Pancreas (tissue), 10 donors: ENCODE measurements at regions not wholly inside any gene's neighbourhood (a gene's known extent, or its start where the extent isn't known, plus 50 kb on each side); places are given as distances from the start of the nearest gene placed in this dataset.

Experiments
- ATAC-seq, 4 donors: fragments of 200-7000 bp; cut with Tn5 transposase; one replicate each; pipeline versions ENCODE4 v1.8.0 to v1.9.1; 2020; ENCODE audit warnings: mild to moderate bottlenecking in 4 of 4, moderate library complexity in 4 of 4
- DNase-seq, 6 donors: peaks; one replicate each; pipeline ENCODE4 v3.0.0-alpha.2; 2020
- FAIRE-seq: peaks from 2 replicates; lab custom pipeline; 2012; peaks lifted over from hg19 to GRCh38; lab: Jason Lieb, UNC
- H3K27ac ChIP-seq, 4 donors: fragments of 200-600 bp; sonication (generic); 1 replicate in 3 of 4; 2 replicates in 1 of 4; pipeline versions ENCODE4 v1.5.0 to v1.8.0; 2020
- H3K27me3 ChIP-seq, 4 donors: fragments of 200-600 bp; one replicate each; pipeline ENCODE4 v1.8.0; 2021
- H3K36me3 ChIP-seq, 3 donors: fragments of 200-600 bp; sonication (generic) in 1 of 3; one replicate each; pipeline versions ENCODE4 v1.5.0 to v1.8.0; 2020 to 2021
- H3K4me1 ChIP-seq, 3 donors: fragments of 200-600 bp; one replicate each; pipeline ENCODE4 v1.8.0; 2021
- H3K4me3 ChIP-seq, 4 donors: fragments of 200-600 bp; sonication (generic) in 2 of 4; one replicate each; pipeline versions ENCODE4 v1.5.0 to v1.8.0; 2020 to 2021
- H3K9me3 ChIP-seq, 4 donors: fragments of 200-600 bp; one replicate each; pipeline ENCODE4 v1.8.0; 2021
- WGBS, 2 donors: extraction: QIAGEN DNeasy Blood & Tissue Kit; methylation state at CpG; one replicate each; pipeline ENCODE4 v1.1.7; 2013; 5-methylcytosine and 5-hydroxymethylcytosine counted together
- intact Hi-C, 3 donors: fragments of 100-400 bp; cut with DNase I; formaldehyde crosslinking; loops; one replicate each; pipeline versions ENCODE4 v1.11.1 to v1.14.2; 2022
- TF ChIP-seq, protein P1 (sequence below), 4 donors: fragments of 200-600 bp; sonication (generic) in 3 of 4; IDR thresholded peaks; one replicate each; pipeline versions ENCODE4 v1.5.0 to v1.8.0; 2021; ENCODE audit warnings: antibody characterized with exemption in 4 of 4
- donor health status: healthy with polysubstance abuse.
- donor health status: DM: no; HTN: no; CAD: no; lungs with moderate emphysema.
- donor health status: DM: no; HTN: no; CAD: no.
- donor health status: control.
- donor health status: control.
- donor health status: Bipolar disorder and iron deficiency.
- donor health status: DM: yes; HTN: yes; CAD: no.
- donor health status: DM: no; HTN: no; CAD: no.
- donor health status: DM: no; HTN: no; CAD: no.
- donor health status: DM: yes; HTN: yes; CAD: no.

DNA sequence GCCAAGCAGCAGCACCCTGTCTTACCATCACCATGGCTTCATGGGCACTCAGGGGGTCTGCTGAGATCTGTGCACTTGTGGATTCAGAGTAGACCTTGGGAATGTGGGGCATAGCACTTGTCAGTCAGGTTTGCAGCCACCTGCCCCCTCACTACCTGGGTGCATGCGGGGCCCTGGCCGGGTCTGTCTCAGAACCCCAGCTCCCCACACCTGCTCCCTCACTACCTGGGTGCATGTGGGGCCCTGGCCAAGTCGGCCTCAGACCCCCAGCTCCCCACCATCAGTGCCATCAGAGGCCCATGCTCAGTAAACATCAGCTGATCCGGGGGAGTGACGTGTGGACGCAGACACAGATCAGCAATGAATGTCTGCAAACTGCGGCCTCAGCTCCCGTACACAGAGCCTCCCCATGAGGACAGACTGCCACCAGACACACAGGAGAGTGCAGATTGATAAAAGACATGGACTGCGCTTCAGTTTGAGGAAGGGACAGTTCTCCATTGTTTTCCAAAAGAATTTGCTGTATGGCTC, 205.1 kb downstream of the GLI2 start:
- 87 to 90% methylated on average over 9 of the region's 9 CpGs for WGBS, 2 donors
- Histone ChIP-seq H3K27me3 (no peaks in the 10 kb centered on the region), H3K9me3 (no peaks in the 10 kb centered on the region), H3K27ac (no peak overlapping the region), H3K4me3 (no peak overlapping the region), H3K36me3 (no peaks in the 10 kb centered on the region), H3K4me1 (no peaks in the 10 kb centered on the region)
- no peak for ATAC-seq
- no peak for FAIRE-seq
- TF ChIP-seq, protein P1, sequence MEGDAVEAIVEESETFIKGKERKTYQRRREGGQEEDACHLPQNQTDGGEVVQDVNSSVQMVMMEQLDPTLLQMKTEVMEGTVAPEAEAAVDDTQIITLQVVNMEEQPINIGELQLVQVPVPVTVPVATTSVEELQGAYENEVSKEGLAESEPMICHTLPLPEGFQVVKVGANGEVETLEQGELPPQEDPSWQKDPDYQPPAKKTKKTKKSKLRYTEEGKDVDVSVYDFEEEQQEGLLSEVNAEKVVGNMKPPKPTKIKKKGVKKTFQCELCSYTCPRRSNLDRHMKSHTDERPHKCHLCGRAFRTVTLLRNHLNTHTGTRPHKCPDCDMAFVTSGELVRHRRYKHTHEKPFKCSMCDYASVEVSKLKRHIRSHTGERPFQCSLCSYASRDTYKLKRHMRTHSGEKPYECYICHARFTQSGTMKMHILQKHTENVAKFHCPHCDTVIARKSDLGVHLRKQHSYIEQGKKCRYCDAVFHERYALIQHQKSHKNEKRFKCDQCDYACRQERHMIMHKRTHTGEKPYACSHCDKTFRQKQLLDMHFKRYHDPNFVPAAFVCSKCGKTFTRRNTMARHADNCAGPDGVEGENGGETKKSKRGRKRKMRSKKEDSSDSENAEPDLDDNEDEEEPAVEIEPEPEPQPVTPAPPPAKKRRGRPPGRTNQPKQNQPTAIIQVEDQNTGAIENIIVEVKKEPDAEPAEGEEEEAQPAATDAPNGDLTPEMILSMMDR (IDR thresholded peaks at IDR 0.05) = no peak
- intact Hi-C loops = no loop called here
- peak in 1 of 6 donors; percentile 40 for DNase-seq

DNA sequence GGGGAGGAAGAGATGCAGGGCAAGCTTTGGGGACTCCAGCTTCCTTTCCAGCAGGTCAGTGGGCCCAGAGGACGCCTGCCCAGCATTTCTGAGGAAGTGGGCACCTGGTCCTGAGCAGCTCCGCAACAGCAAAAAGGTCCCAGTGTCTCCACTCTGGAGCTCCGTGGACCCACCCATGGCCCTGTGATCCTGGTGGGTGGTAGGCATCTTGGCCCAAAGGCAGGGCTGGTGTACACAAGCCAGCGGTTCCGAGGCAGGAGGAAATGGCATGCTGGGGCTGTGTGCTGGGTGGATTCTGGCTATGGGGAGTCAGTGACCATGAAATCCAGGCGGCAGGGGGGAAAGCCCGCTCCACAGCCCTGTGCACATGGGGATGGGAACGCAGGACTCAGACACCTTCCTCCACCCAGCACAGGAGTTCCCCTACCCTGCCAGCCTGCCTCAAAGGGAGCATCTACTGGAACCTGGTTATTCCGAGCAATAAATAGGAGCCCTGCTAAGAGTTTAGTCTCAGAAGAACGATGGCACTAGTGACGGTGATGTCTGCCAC, 206.0 kb downstream of the GLI2 start:
- DNase-seq = peak in 1 of 6 donors; percentile 67
- no peak overlapping the region for H3K27ac ChIP-seq
- WGBS, 2 donors = 87 to 93% methylated on average over 11 of the region's 11 CpGs
- H3K27me3 ChIP-seq = no peaks in the 10 kb centered on the region
- TF ChIP-seq, protein P1 (IDR thresholded peaks at IDR 0.05) = no peak
- ATAC-seq = no peak
- no peaks in the 10 kb centered on the region for H3K4me1 ChIP-seq
- H3K36me3 ChIP-seq = no peaks in the 10 kb centered on the region
- FAIRE-seq = no peak
- intact Hi-C loops = no loop called here
- H3K4me3 ChIP-seq = no peak overlapping the region
- no peaks in the 10 kb centered on the region for H3K9me3 ChIP-seq

DNA sequence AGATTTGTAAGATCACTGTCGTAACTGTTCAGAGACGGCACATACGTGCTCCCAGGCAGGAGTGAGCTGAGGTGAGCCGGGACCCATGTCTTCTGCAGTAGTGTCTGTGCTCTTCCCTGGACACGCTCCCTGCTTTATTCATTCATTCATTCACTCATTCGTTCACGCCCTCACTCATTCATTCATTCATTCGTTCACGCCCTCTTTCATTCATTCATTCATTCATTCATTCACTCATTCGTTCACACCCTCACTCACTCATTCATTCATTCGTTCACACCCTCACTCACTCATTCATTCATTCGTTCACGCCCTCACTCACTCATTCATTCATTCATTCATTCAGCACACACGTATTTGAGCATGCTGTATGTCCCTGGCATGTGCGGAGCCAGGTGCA, 207.0 kb downstream of the GLI2 start:
- no peaks in the 10 kb centered on the region for H3K27me3 ChIP-seq
- 71 to 74% methylated on average over 15 of the region's 15 CpGs for WGBS, 2 donors
- no peaks in the 10 kb centered on the region for H3K4me1 ChIP-seq
- FAIRE-seq (no peak), DNase-seq (peak in 1 of 6 donors; percentile 15), ATAC-seq (no peak)
- H3K36me3 ChIP-seq = no peaks in the 10 kb centered on the region
- H3K27ac ChIP-seq = no peak overlapping the region
- no peaks in the 10 kb centered on the region for H3K9me3 ChIP-seq
- TF ChIP-seq, protein P1 (IDR thresholded peaks at IDR 0.05) = no peak
- no peak overlapping the region for H3K4me3 ChIP-seq
- intact Hi-C loops = no loop called here

DNA sequence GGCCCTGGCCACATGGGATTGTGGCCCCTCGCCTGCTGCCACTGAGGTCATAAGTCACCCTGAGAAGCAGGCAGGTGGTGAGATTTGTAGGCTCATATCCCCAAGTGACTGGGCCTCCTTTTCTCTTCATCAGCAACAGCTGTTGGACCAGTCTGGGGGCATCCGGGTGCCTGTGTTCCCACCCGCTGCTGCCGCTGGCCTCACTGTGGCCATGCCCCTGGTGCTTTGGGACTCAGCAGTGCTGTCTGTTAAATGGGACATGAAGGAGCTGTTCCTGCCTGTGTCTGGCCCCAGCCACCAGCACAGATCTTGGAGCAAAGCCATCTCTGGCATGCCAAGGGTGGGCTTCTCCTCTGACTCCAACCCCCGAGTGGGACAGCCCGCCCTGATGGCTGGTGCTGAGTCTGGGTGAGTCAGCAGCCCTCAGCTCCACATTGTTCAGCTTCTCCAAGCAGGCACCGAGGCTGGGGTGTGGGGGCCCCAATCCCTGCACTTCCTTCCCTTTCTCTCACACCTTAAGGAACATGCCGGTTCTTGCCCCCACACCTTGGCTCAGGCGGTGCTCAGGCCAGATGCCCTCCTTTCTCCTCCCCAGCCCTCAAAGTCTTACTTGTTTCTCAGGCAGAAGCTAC, 207.9 kb downstream of the GLI2 start:
- intact Hi-C loops = no loop called here
- WGBS, 2 donors = 87 to 93% methylated on average over 8 to 9 of the region's 9 CpGs
- FAIRE-seq (no peak), ATAC-seq (no peak), DNase-seq (peak in 1 of 6 donors; percentile 39)
- Histone ChIP-seq H3K36me3 (no peaks in the 10 kb centered on the region), H3K4me1 (no peaks in the 10 kb centered on the region), H3K9me3 (no peaks in the 10 kb centered on the region), H3K27me3 (no peaks in the 10 kb centered on the region), H3K4me3 (no peak overlapping the region), H3K27ac (no peak overlapping the region)
- TF ChIP-seq, protein P1 (IDR thresholded peaks at IDR 0.05) = no peak

DNA sequence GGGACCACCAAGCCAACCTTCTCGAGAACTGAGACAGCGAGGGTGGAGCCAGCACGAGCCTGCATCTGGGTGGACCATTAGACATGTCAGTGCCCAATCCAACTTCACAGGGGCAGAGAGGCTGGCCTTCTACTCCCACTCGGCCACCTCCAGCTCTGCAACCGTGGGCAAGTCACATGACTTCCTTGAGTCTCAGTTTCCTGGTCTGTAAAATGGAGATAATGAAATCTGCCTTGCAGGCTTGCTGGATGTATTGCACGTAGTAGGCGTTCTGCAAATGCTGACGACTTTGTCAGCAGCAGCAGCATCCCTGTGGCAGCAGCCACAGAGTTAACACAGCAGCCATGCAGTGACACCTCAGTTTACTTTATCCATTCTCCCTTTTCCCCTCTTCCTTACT, 208.9 kb downstream of the GLI2 start:
- intact Hi-C loops = no loop called here
- no peak for ATAC-seq
- WGBS, 2 donors = 88 to 92% methylated on average over 8 of the region's 8 CpGs

More for the DNA sequence above, 208.9 kb downstream of the GLI2 start:
- peaks cover 0 to 3% (median 0%) of the 10 kb centered on the region in 3 donors for H3K4me1 ChIP-seq
- no peak for FAIRE-seq
- H3K27ac ChIP-seq = no peak overlapping the region
- no peaks in the 10 kb centered on the region for H3K27me3 ChIP-seq
- no peak overlapping the region for H3K4me3 ChIP-seq
- no peaks in the 10 kb centered on the region for H3K36me3 ChIP-seq
- TF ChIP-seq, protein P1 (IDR thresholded peaks at IDR 0.05) = no peak
- no peak for DNase-seq
- no peaks in the 10 kb centered on the region for H3K9me3 ChIP-seq
